Fibroblast of lung (primary cell): ENCODE measurements at regions not wholly inside any gene's neighbourhood (a gene's known extent, or its start where the extent isn't known, plus 50 kb on each side); places are given as distances from the start of the nearest gene placed in this dataset.

Source experiments
- DNase-seq, 2 donors: peaks; one replicate each; pipeline versions ENCODE4 v3.0.0 to v3.0.0-alpha.2; 2010; ENCODE audit warnings: low read depth in 2 of 2
- H2AFZ ChIP-seq: 2 replicates; pipeline ENCODE4 v1.5.1; 2012; ENCODE audit warnings: low read length, control low read depth, inconsistent platforms
- H3K27ac ChIP-seq: 2 replicates; pipeline ENCODE4 v1.5.1; 2011; ENCODE audit warnings: low read length, control low read depth; ENCODE audit not compliant: insufficient read depth
- H3K27me3 ChIP-seq: 2 replicates; pipeline ENCODE4 v1.5.1; 2011; ENCODE audit warnings: mild to moderate bottlenecking, low read length; ENCODE audit not compliant: control insufficient read depth, insufficient read depth
- H3K36me3 ChIP-seq: 2 replicates; pipeline ENCODE4 v1.5.1; 2011; ENCODE audit warnings: low read length; ENCODE audit not compliant: control insufficient read depth, insufficient read depth
- H3K4me1 ChIP-seq: 2 replicates; pipeline ENCODE4 v1.5.1; 2011; ENCODE audit warnings: low read length; ENCODE audit not compliant: control insufficient read depth, insufficient read depth; ENCODE audit errors: extremely low read depth
- H3K4me2 ChIP-seq: 2 replicates; pipeline ENCODE4 v1.5.1; 2011; ENCODE audit warnings: low read length, control low read depth; ENCODE audit not compliant: insufficient read depth; ENCODE audit errors: extremely low read depth
- H3K4me3 ChIP-seq, 4 experiments: fragments of 200-600 bp in 1 of 4; sonication (generic) in 1 of 4; replicated peaks in 1 of 4; 2 replicates each; pipeline ENCODE4 v1.5.1; 2011 to 2016; ENCODE audit warnings: low read length in 4 of 4, low read depth in 3 of 4, mild to moderate bottlenecking in 3 of 4, control low read depth in 2 of 4, inconsistent platforms in 1 of 4, mixed read lengths in 1 of 4; ENCODE audit not compliant: insufficient read depth in 1 of 4; ENCODE audit errors: control extremely low read depth in 1 of 4
- H3K79me2 ChIP-seq: 2 replicates; pipeline ENCODE4 v1.5.1; 2012; ENCODE audit warnings: mild to moderate bottlenecking, low read length, inconsistent platforms; ENCODE audit not compliant: control insufficient read depth, insufficient read depth
- H3K9ac ChIP-seq: 2 replicates; pipeline ENCODE4 v1.5.1; 2011; ENCODE audit warnings: mild to moderate bottlenecking, low read length, control low read depth; ENCODE audit not compliant: insufficient read depth
- H3K9me3 ChIP-seq: 2 replicates; pipeline ENCODE4 v1.5.1; 2012; ENCODE audit warnings: low read depth, low read length; ENCODE audit not compliant: control insufficient read depth, insufficient read depth
- H4K20me1 ChIP-seq: 2 replicates; pipeline ENCODE4 v1.5.1; 2011; ENCODE audit warnings: low read length; ENCODE audit not compliant: control insufficient read depth, insufficient read depth; ENCODE audit errors: extremely low read depth
- EZH2 ChIP-seq: IDR thresholded peaks from 2 replicates; pipeline ENCODE4 v1.5.1; 2012; ENCODE audit warnings: low read length, control low read depth, mild to moderate bottlenecking; ENCODE audit errors: missing control alignments
- TF ChIP-seq, protein P1 (sequence below), 2 donors: IDR thresholded peaks in 1 of 2; conservative IDR thresholded peaks in 1 of 2; 1 replicate in 1 of 2; 2 replicates in 1 of 2; pipeline ENCODE4 v1.5.1; 2011 to 2012; ENCODE audit warnings: low read length in 2 of 2, control low read depth in 1 of 2, inconsistent platforms in 1 of 2, low read depth in 1 of 2, mild to moderate bottlenecking in 1 of 2

DNA sequence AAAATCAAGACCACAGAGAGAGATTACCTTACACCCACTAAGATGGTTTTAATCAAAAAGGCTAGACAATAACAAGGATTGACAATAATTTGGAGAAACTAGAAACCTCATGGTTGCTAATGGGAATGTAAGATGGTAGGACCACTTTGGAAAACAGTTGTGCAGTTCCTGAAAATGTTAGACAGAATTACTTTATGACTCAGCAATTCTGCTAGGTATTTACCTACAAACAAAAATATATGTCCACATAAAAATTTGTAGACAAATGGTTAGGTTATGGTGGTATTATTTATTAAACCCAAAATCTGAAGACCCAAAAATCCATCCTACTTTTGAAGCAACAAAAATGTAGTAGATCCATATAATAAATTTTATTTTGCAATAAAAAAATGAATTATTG, 1027.0 kb upstream of the ADGRL3 start:
- no peak overlapping the region for H3K27ac ChIP-seq
- no peak overlapping the region for H3K4me3 ChIP-seq
- no peak overlapping the region for H3K4me2 ChIP-seq
- no peaks in the 10 kb centered on the region for H3K79me2 ChIP-seq
- no peak overlapping the region for H2AFZ ChIP-seq
- no peaks in the 10 kb centered on the region for H3K9me3 ChIP-seq
- no peaks in the 10 kb centered on the region for H3K4me1 ChIP-seq
- no peaks in the 10 kb centered on the region for H4K20me1 ChIP-seq
- no peak for TF ChIP-seq EZH2
- TF ChIP-seq, protein P1, sequence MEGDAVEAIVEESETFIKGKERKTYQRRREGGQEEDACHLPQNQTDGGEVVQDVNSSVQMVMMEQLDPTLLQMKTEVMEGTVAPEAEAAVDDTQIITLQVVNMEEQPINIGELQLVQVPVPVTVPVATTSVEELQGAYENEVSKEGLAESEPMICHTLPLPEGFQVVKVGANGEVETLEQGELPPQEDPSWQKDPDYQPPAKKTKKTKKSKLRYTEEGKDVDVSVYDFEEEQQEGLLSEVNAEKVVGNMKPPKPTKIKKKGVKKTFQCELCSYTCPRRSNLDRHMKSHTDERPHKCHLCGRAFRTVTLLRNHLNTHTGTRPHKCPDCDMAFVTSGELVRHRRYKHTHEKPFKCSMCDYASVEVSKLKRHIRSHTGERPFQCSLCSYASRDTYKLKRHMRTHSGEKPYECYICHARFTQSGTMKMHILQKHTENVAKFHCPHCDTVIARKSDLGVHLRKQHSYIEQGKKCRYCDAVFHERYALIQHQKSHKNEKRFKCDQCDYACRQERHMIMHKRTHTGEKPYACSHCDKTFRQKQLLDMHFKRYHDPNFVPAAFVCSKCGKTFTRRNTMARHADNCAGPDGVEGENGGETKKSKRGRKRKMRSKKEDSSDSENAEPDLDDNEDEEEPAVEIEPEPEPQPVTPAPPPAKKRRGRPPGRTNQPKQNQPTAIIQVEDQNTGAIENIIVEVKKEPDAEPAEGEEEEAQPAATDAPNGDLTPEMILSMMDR (conservative IDR thresholded peaks at IDR 0.05 in 1 of 2, IDR thresholded peaks at IDR 0.05 in 1 of 2; ENCODE audit: low read depth in 1 of 2, low read length in 2 of 2): no peak
- no peak overlapping the region for H3K9ac ChIP-seq
- no peaks in the 10 kb centered on the region for H3K27me3 ChIP-seq
- DNase-seq: no peak
- no peaks in the 10 kb centered on the region for H3K36me3 ChIP-seq

DNA sequence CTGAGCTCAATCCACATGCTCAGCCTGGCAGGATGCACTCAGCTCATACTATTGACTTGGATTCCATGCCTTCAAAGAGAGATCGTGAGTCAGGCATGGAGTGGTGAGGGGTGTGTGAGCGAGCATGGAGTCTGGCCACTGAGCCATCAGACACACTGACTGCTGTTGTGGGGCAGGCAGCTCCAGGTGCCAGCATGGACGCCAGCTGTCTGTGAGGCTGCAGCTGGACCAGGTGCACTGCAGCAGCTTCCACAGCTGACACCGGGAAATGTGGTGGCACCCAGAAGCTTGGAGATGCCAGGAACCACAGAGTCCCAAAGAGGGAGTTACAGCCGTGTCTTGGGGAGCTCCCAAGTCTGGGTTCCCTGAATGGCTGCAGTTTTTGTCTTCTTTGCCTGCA, 1026.4 kb upstream of the ADGRL3 start:
- H2AFZ ChIP-seq: no peak overlapping the region
- no peaks in the 10 kb centered on the region for H3K27me3 ChIP-seq
- no peak overlapping the region for H3K4me3 ChIP-seq
- H3K27ac ChIP-seq: no peak overlapping the region
- no peaks in the 10 kb centered on the region for H3K79me2 ChIP-seq
- H3K4me2 ChIP-seq: no peak overlapping the region
- H3K9ac ChIP-seq: no peak overlapping the region
- H3K4me1 ChIP-seq: no peaks in the 10 kb centered on the region
- H3K9me3 ChIP-seq: no peaks in the 10 kb centered on the region
- no peaks in the 10 kb centered on the region for H3K36me3 ChIP-seq
- no peak for DNase-seq
- no peak for TF ChIP-seq EZH2
- TF ChIP-seq, protein P1 (conservative IDR thresholded peaks at IDR 0.05 in 1 of 2, IDR thresholded peaks at IDR 0.05 in 1 of 2; ENCODE audit: low read depth in 1 of 2, low read length in 2 of 2): no peak
- no peaks in the 10 kb centered on the region for H4K20me1 ChIP-seq

DNA sequence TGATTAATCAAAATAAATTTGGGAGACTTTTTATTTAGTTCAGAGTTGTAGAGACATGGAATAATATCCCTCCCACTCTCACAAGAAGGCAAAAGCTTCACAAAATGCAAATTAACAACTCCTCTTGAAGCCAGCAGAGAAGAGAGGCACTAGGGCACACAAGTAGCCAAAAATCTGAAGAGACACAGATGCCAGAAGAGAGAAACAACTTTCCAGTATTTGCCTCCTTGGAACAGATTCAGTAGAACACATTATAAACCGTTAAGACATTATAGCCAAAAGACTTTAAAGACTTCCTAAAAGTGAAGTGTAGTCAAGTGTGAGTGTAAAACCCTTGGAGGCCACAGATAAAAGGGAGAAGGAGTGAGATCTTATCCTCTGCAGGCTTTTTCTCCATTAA, 1024.9 kb upstream of the ADGRL3 start:
- Histone ChIP-seq H3K4me3 (no peak overlapping the region), H3K4me2 (no peak overlapping the region), H3K79me2 (no peaks in the 10 kb centered on the region), H2AFZ (no peak overlapping the region), H3K27ac (no peak overlapping the region), H3K9me3 (no peaks in the 10 kb centered on the region), H3K9ac (no peak overlapping the region), H4K20me1 (no peaks in the 10 kb centered on the region), H3K4me1 (no peaks in the 10 kb centered on the region), H3K27me3 (no peaks in the 10 kb centered on the region), H3K36me3 (no peaks in the 10 kb centered on the region)
- TF ChIP-seq, protein P1 (conservative IDR thresholded peaks at IDR 0.05 in 1 of 2, IDR thresholded peaks at IDR 0.05 in 1 of 2; ENCODE audit: low read depth in 1 of 2, low read length in 2 of 2): no peak
- no peak for DNase-seq
